ENCODE measurements at regions not wholly inside any gene's neighbourhood (a gene's known extent, or its start where the extent isn't known, plus 50 kb on each side); places are given as distances from the start of the nearest gene placed in this dataset.

DNA sequence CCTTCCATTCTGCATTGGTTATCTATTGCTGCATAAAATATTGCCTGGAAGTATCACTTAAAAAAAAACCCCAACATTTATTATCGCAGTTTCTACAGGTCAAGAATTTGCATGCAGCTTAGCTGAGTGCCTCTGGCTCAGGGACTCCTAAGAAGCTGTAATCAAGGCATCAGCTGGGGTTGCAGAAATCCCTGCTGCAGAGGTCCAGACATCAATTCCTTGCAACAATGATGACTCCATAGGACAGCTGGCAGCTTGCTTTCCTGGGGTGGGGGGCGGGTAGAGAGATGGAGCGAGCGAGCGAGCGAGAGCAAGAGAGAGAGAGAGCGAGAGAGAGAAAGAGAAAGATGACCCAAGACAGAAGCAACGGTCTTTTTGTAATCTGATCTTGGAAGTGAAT lies 308.1 kb downstream of the HAPSTR1 start:
- no peak overlapping the region for H3K4ac ChIP-seq (ENCODE audit: low read length)
- WGBS, 2 donors (ENCODE audit: extremely low coverage in 2 of 2, insufficient read length in 2 of 2, insufficient replicate concordance in 1 of 2) = no CpG with 5 or more reads among the region's 8 CpGs
- H3K4me1 ChIP-seq (ENCODE audit: control insufficient read depth in 2 of 2, insufficient read depth in 1 of 2, low read depth in 1 of 2, low read length in 2 of 2) = peaks cover 0 to 2% of the 10 kb centered on the region in 2 donors
- H3K4me3 ChIP-seq (ENCODE audit: low read length in 2 of 2) = no peak overlapping the region
- no peaks in the 10 kb centered on the region for H3K27me3 ChIP-seq (ENCODE audit: control insufficient read depth in 3 of 3, insufficient read depth in 3 of 3, low read depth in 1 of 3, low read length in 3 of 3)
- H2AK5ac ChIP-seq (ENCODE audit: low read depth, low read length) = no peak overlapping the region
- H3K23ac ChIP-seq (ENCODE audit: low read depth, low read length, poor library complexity) = no peak overlapping the region
- H3K18ac ChIP-seq (ENCODE audit: low read length) = no peak overlapping the region
- no peak overlapping the region for H3K14ac ChIP-seq (ENCODE audit: low read length)
- H2BK15ac ChIP-seq (ENCODE audit: low read length) = no peak overlapping the region
- no peaks in the 10 kb centered on the region for H3K79me1 ChIP-seq (ENCODE audit: low read depth, low read length)
- H3K9me3 ChIP-seq (replicated peaks in 1 of 2; ENCODE audit: control insufficient read depth in 2 of 2, insufficient read depth in 1 of 2, low read depth in 1 of 2, low read length in 2 of 2) = no peaks in the 10 kb centered on the region
- H3K9ac ChIP-seq (ENCODE audit: low read depth, low read length, poor library complexity) = no peak overlapping the region
- H4K91ac ChIP-seq (ENCODE audit: low read depth, low read length, poor library complexity) = no peak overlapping the region
- H4K8ac ChIP-seq (ENCODE audit: low read depth, low read length) = no peak overlapping the region
- no peak overlapping the region for H3K4me2 ChIP-seq (ENCODE audit: insufficient read depth, low read length, poor library complexity, severe bottlenecking)
- DNase-seq (ENCODE audit: low spot score) = no peak
- H2BK120ac ChIP-seq (ENCODE audit: low read depth, low read length) = no peak overlapping the region
- no peaks in the 10 kb centered on the region for H3K36me3 ChIP-seq (replicated peaks in 1 of 2; ENCODE audit: control insufficient read depth in 2 of 2, insufficient read depth in 2 of 2, low read length in 2 of 2)
- no peak overlapping the region for H2BK5ac ChIP-seq (ENCODE audit: low read length)
- no peak overlapping the region for H2AFZ ChIP-seq (ENCODE audit: low read length)
- H3K27ac ChIP-seq (replicated peaks; ENCODE audit: low read length) = no peak overlapping the region
- no peak overlapping the region for H2BK12ac ChIP-seq (ENCODE audit: low read length)

DNA sequence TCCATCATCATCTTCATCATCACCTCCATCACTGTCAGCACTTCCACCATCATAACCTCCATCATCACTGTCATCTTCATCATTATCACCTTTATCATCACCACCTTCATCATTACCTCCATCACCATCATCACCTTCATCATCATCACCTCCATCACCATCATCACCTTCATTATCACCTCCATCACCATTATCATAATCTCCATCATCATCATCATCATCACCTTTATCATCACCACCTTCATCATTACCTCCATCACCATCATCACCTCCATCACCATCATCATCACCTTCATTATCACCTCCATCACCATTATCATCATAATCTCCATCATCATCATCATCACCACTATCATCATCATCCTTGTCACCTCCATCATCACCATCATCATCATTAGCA lies 309.7 kb downstream of the HAPSTR1 start:
- H2BK120ac ChIP-seq (ENCODE audit: low read depth, low read length) = no peak overlapping the region
- no peak overlapping the region for H3K23ac ChIP-seq (ENCODE audit: low read depth, low read length, poor library complexity)
- H3K4me3 ChIP-seq (ENCODE audit: low read length in 2 of 2) = no peak overlapping the region
- no peaks in the 10 kb centered on the region for H3K36me3 ChIP-seq (replicated peaks in 1 of 2; ENCODE audit: control insufficient read depth in 2 of 2, insufficient read depth in 2 of 2, low read length in 2 of 2)
- no peaks in the 10 kb centered on the region for H3K79me1 ChIP-seq (ENCODE audit: low read depth, low read length)
- no peak overlapping the region for H3K4me2 ChIP-seq (ENCODE audit: insufficient read depth, low read length, poor library complexity, severe bottlenecking)
- no peaks in the 10 kb centered on the region for H3K27me3 ChIP-seq (ENCODE audit: control insufficient read depth in 3 of 3, insufficient read depth in 3 of 3, low read depth in 1 of 3, low read length in 3 of 3)
- no peaks in the 10 kb centered on the region for H3K4me1 ChIP-seq (ENCODE audit: control insufficient read depth in 2 of 2, insufficient read depth in 1 of 2, low read depth in 1 of 2, low read length in 2 of 2)
- H3K14ac ChIP-seq (ENCODE audit: low read length) = no peak overlapping the region
- H3K18ac ChIP-seq (ENCODE audit: low read length) = no peak overlapping the region
- no peak overlapping the region for H2BK12ac ChIP-seq (ENCODE audit: low read length)
- H3K4ac ChIP-seq (ENCODE audit: low read length) = no peak overlapping the region
- no peak overlapping the region for H2BK15ac ChIP-seq (ENCODE audit: low read length)
- no peaks in the 10 kb centered on the region for H3K9me3 ChIP-seq (replicated peaks in 1 of 2; ENCODE audit: control insufficient read depth in 2 of 2, insufficient read depth in 1 of 2, low read depth in 1 of 2, low read length in 2 of 2)
- no peak overlapping the region for H3K9ac ChIP-seq (ENCODE audit: low read depth, low read length, poor library complexity)
- no peak overlapping the region for H2AFZ ChIP-seq (ENCODE audit: low read length)
- H3K27ac ChIP-seq (replicated peaks; ENCODE audit: low read length) = no peak overlapping the region
- no peak overlapping the region for H4K91ac ChIP-seq (ENCODE audit: low read depth, low read length, poor library complexity)
- no peak overlapping the region for H2AK5ac ChIP-seq (ENCODE audit: low read depth, low read length)
- DNase-seq (ENCODE audit: low spot score) = no peak
- no peak overlapping the region for H2BK5ac ChIP-seq (ENCODE audit: low read length)
- H4K8ac ChIP-seq (ENCODE audit: low read depth, low read length) = no peak overlapping the region

DNA sequence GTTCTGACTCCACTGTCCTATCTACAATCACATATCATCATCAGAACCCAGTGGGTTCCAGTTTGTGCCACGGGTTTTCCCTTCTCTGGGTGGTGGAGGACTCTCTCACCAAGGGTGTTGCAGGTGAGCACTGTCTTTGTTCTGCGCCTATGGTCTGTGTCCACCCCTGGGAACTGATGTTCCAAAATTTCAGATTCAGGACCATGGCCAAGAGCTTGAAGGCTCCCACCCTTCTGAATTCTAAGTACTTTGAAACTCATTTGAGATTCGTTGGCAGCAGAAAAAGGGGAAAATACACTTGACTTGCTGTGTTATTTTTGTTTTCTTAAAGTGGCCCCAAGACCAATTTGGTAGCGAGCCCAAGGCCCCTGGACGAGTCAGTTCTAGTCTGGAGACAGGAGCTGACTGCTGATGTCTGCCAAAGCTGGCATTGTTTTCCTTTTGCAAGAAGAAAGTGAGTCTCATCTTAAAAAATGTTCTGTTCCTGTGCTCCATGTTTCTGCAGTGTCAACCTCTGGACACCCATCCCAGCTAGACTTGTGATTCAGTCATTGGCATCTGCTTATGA lies 310.9 kb downstream of the HAPSTR1 start:
- Histone ChIP-seq H2BK5ac (ENCODE audit: low read length) (no peak overlapping the region), H4K8ac (ENCODE audit: low read depth, low read length) (no peak overlapping the region), H3K4ac (ENCODE audit: low read length) (no peak overlapping the region), H2AK5ac (ENCODE audit: low read depth, low read length) (no peak overlapping the region), H3K27me3 (ENCODE audit: control insufficient read depth in 3 of 3, insufficient read depth in 3 of 3, low read depth in 1 of 3, low read length in 3 of 3) (no peaks in the 10 kb centered on the region), H3K27ac (replicated peaks; ENCODE audit: low read length) (no peak overlapping the region), H2BK120ac (ENCODE audit: low read depth, low read length) (no peak overlapping the region), H3K9me3 (replicated peaks in 1 of 2; ENCODE audit: control insufficient read depth in 2 of 2, insufficient read depth in 1 of 2, low read depth in 1 of 2, low read length in 2 of 2) (no peaks in the 10 kb centered on the region), H3K23ac (ENCODE audit: low read depth, low read length, poor library complexity) (no peak overlapping the region), H3K18ac (ENCODE audit: low read length) (no peak overlapping the region), H3K14ac (ENCODE audit: low read length) (no peak overlapping the region), H3K4me3 (ENCODE audit: low read length in 2 of 2) (no peak overlapping the region), H2BK12ac (ENCODE audit: low read length) (no peak overlapping the region), H3K79me1 (ENCODE audit: low read depth, low read length) (no peaks in the 10 kb centered on the region), H4K91ac (ENCODE audit: low read depth, low read length, poor library complexity) (no peak overlapping the region), H3K4me2 (ENCODE audit: insufficient read depth, low read length, poor library complexity, severe bottlenecking) (no peak overlapping the region), H3K9ac (ENCODE audit: low read depth, low read length, poor library complexity) (no peak overlapping the region), H2AFZ (ENCODE audit: low read length) (no peak overlapping the region), H2BK15ac (ENCODE audit: low read length) (no peak overlapping the region), H3K4me1 (ENCODE audit: control insufficient read depth in 2 of 2, insufficient read depth in 1 of 2, low read depth in 1 of 2, low read length in 2 of 2) (no peaks in the 10 kb centered on the region), H3K36me3 (replicated peaks in 1 of 2; ENCODE audit: control insufficient read depth in 2 of 2, insufficient read depth in 2 of 2, low read length in 2 of 2) (no peaks in the 10 kb centered on the region)
- no CpG with 5 or more reads among the region's 5 CpGs for WGBS, 2 donors (ENCODE audit: extremely low coverage in 2 of 2, insufficient read length in 2 of 2, insufficient replicate concordance in 1 of 2)
- no peak for DNase-seq (ENCODE audit: low spot score)

DNA sequence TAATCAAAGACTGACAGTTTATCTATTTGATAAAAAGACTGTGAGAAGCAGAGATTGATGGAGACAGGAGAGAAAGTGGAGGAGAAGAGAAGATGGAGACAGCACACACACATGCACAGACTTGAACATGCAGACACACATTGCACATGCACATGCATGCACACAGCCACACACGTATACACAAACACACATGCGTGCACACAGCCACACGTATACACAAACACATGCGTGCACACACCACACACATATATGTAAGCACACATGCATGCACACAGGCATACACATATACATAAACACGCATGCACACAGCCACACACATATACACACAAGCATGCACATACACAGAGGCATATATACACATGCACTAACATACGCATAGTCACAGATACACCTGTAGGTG lies 313.4 kb downstream of the HAPSTR1 start:
- Histone ChIP-seq H3K9me3 (replicated peaks in 1 of 2; ENCODE audit: control insufficient read depth in 2 of 2, insufficient read depth in 1 of 2, low read depth in 1 of 2, low read length in 2 of 2) (no peaks in the 10 kb centered on the region), H4K91ac (ENCODE audit: low read depth, low read length, poor library complexity) (peak overlapping the region; percentile 89), H3K4me3 (ENCODE audit: low read length in 2 of 2) (no peak overlapping the region), H2BK12ac (ENCODE audit: low read length) (no peak overlapping the region), H3K36me3 (replicated peaks in 1 of 2; ENCODE audit: control insufficient read depth in 2 of 2, insufficient read depth in 2 of 2, low read length in 2 of 2) (no peaks in the 10 kb centered on the region), H3K14ac (ENCODE audit: low read length) (no peak overlapping the region), H3K18ac (ENCODE audit: low read length) (no peak overlapping the region), H4K8ac (ENCODE audit: low read depth, low read length) (no peak overlapping the region), H2AK5ac (ENCODE audit: low read depth, low read length) (no peak overlapping the region), H3K23ac (ENCODE audit: low read depth, low read length, poor library complexity) (no peak overlapping the region), H2AFZ (ENCODE audit: low read length) (no peak overlapping the region), H3K27me3 (ENCODE audit: control insufficient read depth in 3 of 3, insufficient read depth in 3 of 3, low read depth in 1 of 3, low read length in 3 of 3) (no peaks in the 10 kb centered on the region), H3K4me2 (ENCODE audit: insufficient read depth, low read length, poor library complexity, severe bottlenecking) (no peak overlapping the region), H2BK120ac (ENCODE audit: low read depth, low read length) (no peak overlapping the region), H3K27ac (replicated peaks; ENCODE audit: low read length) (no peak overlapping the region), H2BK5ac (ENCODE audit: low read length) (no peak overlapping the region), H3K79me1 (ENCODE audit: low read depth, low read length) (no peaks in the 10 kb centered on the region), H3K4me1 (ENCODE audit: control insufficient read depth in 2 of 2, insufficient read depth in 1 of 2, low read depth in 1 of 2, low read length in 2 of 2) (peaks cover 0 to 1% of the 10 kb centered on the region in 2 donors), H3K4ac (ENCODE audit: low read length) (no peak overlapping the region), H2BK15ac (ENCODE audit: low read length) (no peak overlapping the region), H3K9ac (ENCODE audit: low read depth, low read length, poor library complexity) (peak overlapping the region; percentile 17)
- DNase-seq (ENCODE audit: low spot score) = no peak
- WGBS, 2 donors (ENCODE audit: extremely low coverage in 2 of 2, insufficient read length in 2 of 2, insufficient replicate concordance in 1 of 2) = no CpG with 5 or more reads among the region's 6 CpGs

Data from neuronal stem cell (in vitro differentiated cells).